ENCODE measurements at regions not wholly inside any gene's neighbourhood (a gene's known extent, or its start where the extent isn't known, plus 50 kb on each side); places are given as distances from the start of the nearest gene placed in this dataset.
A peak's percentile ranks its signal among the peaks of the same experiment; 100 is the strongest.

DNA sequence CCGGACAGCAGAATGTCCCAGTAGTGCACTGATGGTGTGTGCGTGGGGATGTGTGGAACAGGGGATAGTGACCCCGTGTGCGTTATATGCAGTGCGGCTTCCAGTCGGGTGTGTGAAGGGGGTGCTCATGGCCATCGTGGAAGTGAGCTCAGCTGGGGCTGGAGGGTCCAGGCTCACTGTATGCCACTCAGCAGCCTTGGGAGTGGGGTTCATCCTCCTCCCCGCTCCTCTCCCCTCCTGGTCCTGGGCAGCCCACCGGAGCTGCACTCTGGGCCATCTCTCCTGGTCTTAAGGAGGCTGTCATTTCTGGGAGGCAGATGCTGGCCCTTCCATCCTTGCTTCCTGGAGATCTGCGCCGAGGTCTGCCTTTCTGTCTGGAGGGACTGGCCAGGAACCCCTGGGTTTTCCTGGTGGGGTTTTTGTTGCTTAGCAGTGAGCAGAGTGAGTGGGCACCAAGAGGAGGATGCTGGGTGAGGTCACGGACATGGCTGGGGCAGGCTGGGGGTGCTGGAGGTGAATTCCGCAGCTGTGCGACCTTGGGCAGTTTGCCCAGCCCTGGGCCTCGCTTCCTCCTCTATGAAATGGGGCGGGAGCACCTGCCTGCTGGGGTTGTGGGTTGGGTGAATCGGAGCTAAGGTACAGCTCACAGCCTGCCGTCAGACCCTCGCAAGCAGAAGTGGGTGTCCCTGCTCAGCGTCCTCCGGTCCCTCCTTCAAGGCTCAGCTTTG, 164.1 kb downstream of the SEC14L1 start (continued):
- TF ChIP-seq, protein P1, sequence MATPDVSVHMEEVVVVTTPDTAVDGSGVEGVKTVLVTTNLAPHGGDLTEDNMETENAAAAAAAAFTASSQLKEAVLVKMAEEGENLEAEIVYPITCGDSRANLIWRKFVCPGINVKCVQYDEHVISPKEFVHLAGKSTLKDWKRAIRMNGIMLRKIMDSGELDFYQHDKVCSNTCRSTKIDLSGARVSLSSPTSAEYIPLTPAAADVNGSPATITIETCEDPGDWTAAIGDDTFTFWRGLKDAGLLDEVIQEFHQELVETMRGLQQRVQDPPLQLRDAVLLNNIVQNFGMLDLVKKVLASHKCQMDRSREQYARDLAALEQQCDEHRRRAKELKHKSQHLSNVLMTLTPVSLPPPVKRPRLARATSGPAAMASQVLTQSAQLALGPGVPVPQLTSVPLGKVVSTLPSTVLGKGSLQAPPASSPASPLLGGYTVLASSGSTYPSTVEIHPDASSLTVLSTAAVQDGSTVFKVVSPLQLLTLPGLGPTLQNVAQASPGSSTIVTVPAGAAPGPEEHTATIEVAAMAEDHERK (CRISPR knock-in tag; IDR thresholded peaks at IDR 0.05; ENCODE audit: low read depth): no peak
- TF ChIP-seq PHF20 (CRISPR knock-in tag; IDR thresholded peaks at IDR 0.05) (no peak), ZNF672 (CRISPR knock-in tag; IDR thresholded peaks at IDR 0.05) (no peak), NCOA2 (CRISPR knock-in tag; IDR thresholded peaks at IDR 0.05) (peak; percentile 73), ZMAT3 (CRISPR knock-in tag; conservative IDR thresholded peaks at IDR 0.05) (no peak), NFIB (CRISPR knock-in tag; IDR thresholded peaks at IDR 0.05; ENCODE audit: borderline replicate concordance) (no peak), MAFK (conservative IDR thresholded peaks at IDR 0.05 in 1 of 2, IDR thresholded peaks at IDR 0.05 in 1 of 2; ENCODE audit: low read length in 2 of 2) (no peak), ZNF337 (CRISPR knock-in tag; IDR thresholded peaks at IDR 0.05; ENCODE audit: borderline replicate concordance, low read depth) (no peak), ZNF10 (CRISPR knock-in tag; IDR thresholded peaks at IDR 0.05; ENCODE audit: borderline replicate concordance, low read depth) (no peak), ZNF136 (CRISPR knock-in tag; IDR thresholded peaks at IDR 0.05; ENCODE audit: low read depth) (no peak), ZNF235 (CRISPR knock-in tag; IDR thresholded peaks at IDR 0.05; ENCODE audit: borderline replicate concordance) (no peak), ISL2 (CRISPR knock-in tag; IDR thresholded peaks at IDR 0.05) (peak; percentile 57), FOXA1 (IDR thresholded peaks at IDR 0.05) (no peak), FOXA1 (CRISPR knock-in tag; IDR thresholded peaks at IDR 0.05) (no peak), KDM1A (CRISPR knock-in tag; IDR thresholded peaks at IDR 0.05) (peak; percentile 77; the same call in 1 of the 2 replicates)
- TF ChIP-seq, protein P2, sequence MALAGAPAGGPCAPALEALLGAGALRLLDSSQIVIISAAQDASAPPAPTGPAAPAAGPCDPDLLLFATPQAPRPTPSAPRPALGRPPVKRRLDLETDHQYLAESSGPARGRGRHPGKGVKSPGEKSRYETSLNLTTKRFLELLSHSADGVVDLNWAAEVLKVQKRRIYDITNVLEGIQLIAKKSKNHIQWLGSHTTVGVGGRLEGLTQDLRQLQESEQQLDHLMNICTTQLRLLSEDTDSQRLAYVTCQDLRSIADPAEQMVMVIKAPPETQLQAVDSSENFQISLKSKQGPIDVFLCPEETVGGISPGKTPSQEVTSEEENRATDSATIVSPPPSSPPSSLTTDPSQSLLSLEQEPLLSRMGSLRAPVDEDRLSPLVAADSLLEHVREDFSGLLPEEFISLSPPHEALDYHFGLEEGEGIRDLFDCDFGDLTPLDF (CRISPR knock-in tag; IDR thresholded peaks at IDR 0.05): no peak
- TF ChIP-seq, protein P3, sequence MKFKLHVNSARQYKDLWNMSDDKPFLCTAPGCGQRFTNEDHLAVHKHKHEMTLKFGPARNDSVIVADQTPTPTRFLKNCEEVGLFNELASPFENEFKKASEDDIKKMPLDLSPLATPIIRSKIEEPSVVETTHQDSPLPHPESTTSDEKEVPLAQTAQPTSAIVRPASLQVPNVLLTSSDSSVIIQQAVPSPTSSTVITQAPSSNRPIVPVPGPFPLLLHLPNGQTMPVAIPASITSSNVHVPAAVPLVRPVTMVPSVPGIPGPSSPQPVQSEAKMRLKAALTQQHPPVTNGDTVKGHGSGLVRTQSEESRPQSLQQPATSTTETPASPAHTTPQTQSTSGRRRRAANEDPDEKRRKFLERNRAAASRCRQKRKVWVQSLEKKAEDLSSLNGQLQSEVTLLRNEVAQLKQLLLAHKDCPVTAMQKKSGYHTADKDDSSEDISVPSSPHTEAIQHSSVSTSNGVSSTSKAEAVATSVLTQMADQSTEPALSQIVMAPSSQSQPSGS (CRISPR knock-in tag; IDR thresholded peaks at IDR 0.05): 0 out of 2 replicates have a peak, but pooled peaks have one; percentile 40
- TF ChIP-seq, protein P4, sequence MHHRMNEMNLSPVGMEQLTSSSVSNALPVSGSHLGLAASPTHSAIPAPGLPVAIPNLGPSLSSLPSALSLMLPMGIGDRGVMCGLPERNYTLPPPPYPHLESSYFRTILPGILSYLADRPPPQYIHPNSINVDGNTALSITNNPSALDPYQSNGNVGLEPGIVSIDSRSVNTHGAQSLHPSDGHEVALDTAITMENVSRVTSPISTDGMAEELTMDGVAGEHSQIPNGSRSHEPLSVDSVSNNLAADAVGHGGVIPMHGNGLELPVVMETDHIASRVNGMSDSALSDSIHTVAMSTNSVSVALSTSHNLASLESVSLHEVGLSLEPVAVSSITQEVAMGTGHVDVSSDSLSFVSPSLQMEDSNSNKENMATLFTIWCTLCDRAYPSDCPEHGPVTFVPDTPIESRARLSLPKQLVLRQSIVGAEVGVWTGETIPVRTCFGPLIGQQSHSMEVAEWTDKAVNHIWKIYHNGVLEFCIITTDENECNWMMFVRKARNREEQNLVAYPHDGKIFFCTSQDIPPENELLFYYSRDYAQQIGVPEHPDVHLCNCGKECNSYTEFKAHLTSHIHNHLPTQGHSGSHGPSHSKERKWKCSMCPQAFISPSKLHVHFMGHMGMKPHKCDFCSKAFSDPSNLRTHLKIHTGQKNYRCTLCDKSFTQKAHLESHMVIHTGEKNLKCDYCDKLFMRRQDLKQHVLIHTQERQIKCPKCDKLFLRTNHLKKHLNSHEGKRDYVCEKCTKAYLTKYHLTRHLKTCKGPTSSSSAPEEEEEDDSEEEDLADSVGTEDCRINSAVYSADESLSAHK (CRISPR knock-in tag; IDR thresholded peaks at IDR 0.05; ENCODE audit: borderline replicate concordance): no peak
- TF ChIP-seq, protein P5, sequence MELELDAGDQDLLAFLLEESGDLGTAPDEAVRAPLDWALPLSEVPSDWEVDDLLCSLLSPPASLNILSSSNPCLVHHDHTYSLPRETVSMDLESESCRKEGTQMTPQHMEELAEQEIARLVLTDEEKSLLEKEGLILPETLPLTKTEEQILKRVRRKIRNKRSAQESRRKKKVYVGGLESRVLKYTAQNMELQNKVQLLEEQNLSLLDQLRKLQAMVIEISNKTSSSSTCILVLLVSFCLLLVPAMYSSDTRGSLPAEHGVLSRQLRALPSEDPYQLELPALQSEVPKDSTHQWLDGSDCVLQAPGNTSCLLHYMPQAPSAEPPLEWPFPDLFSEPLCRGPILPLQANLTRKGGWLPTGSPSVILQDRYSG (CRISPR knock-in tag; IDR thresholded peaks at IDR 0.05): no peak
- TF ChIP-seq, protein P6, sequence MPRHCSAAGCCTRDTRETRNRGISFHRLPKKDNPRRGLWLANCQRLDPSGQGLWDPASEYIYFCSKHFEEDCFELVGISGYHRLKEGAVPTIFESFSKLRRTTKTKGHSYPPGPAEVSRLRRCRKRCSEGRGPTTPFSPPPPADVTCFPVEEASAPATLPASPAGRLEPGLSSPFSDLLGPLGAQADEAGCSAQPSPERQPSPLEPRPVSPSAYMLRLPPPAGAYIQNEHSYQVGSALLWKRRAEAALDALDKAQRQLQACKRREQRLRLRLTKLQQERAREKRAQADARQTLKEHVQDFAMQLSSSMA (CRISPR knock-in tag; IDR thresholded peaks at IDR 0.05): no peak

Measured in HepG2 (cell line).